IPS-15b (cell line): ENCODE measurements at regions not wholly inside any gene's neighbourhood (a gene's known extent, or its start where the extent isn't known, plus 50 kb on each side); places are given as distances from the start of the nearest gene placed in this dataset.

Experiments
- H3K27me3 ChIP-seq: one replicate; pipeline ENCODE4 v1.6.1; 2013; ENCODE audit warnings: low read length; ENCODE audit not compliant: control insufficient read depth, insufficient read depth
- H3K36me3 ChIP-seq: one replicate; pipeline ENCODE4 v1.6.1; 2013; ENCODE audit warnings: low read length; ENCODE audit not compliant: control insufficient read depth, insufficient read depth
- H3K4me1 ChIP-seq: one replicate; pipeline ENCODE4 v1.6.1; 2013; ENCODE audit warnings: mild to moderate bottlenecking, low read length; ENCODE audit not compliant: control insufficient read depth, insufficient read depth
- H3K4me3 ChIP-seq: one replicate; pipeline ENCODE4 v1.5.1; 2013; ENCODE audit warnings: low read depth, low read length
- H3K9ac ChIP-seq: one replicate; pipeline ENCODE4 v1.6.1; 2013; ENCODE audit warnings: low read depth, mild to moderate bottlenecking, low read length
- H3K9me3 ChIP-seq: one replicate; pipeline ENCODE4 v1.6.1; 2013; ENCODE audit warnings: mild to moderate bottlenecking, low read length; ENCODE audit not compliant: control insufficient read depth, insufficient read depth

GRCh38 chr21:17869115-17869514, 50.0 kb upstream of the C21orf91 start:
- H3K36me3 ChIP-seq, result no peaks in the 10 kb centered on the region
- no peaks in the 10 kb centered on the region for H3K4me1 ChIP-seq
- no peak overlapping the region for H3K9ac ChIP-seq
- H3K27me3 ChIP-seq, result no peaks in the 10 kb centered on the region
- no peaks in the 10 kb centered on the region for H3K9me3 ChIP-seq
- no peak overlapping the region for H3K4me3 ChIP-seq
